WTC11 (cell line): ENCODE measurements at regions not wholly inside any gene's neighbourhood (a gene's known extent, or its start where the extent isn't known, plus 50 kb on each side); places are given as distances from the start of the nearest gene placed in this dataset.

Experiments
- ATAC-seq: fragments of 200-7000 bp; cut with Tn5 transposase; 2 replicates; pipeline ENCODE4 v1.10.0; 2021; ENCODE audit warnings: mild to moderate bottlenecking, moderate library complexity
- CTCF ChIA-PET: fragments of 300-600 bp; sonication (Branson Sonifier 250); formaldehyde crosslinking; loops from one replicate; lab custom pipeline; 2021; ENCODE audit warnings: antibody characterized with exemption; lab: Charles Lee
- POLR2A ChIA-PET: fragments of 350-600 bp; sonication (Branson Sonifier 250); formaldehyde crosslinking; loops from one replicate; lab custom pipeline; 2021; ENCODE audit warnings: antibody characterized with exemption; lab: Charles Lee
- DNase-seq: peaks from one replicate; pipeline ENCODE4 v3.0.0; 2021; ENCODE audit warnings: low spot score
- H3K27ac Mint-ChIP-seq: 2 replicates; pipeline ENCODE4 v1.8.0; 2021; ENCODE audit warnings: mixed read lengths
- H3K27me3 Mint-ChIP-seq: 2 replicates; pipeline ENCODE4 v1.8.0; 2021; ENCODE audit warnings: low read depth, mild to moderate bottlenecking, moderate library complexity, mixed read lengths
- H3K36me3 Mint-ChIP-seq: 2 replicates; pipeline ENCODE4 v1.8.0; 2021; ENCODE audit warnings: mixed read lengths
- H3K4me1 Mint-ChIP-seq: 2 replicates; pipeline ENCODE4 v1.8.0; 2022; ENCODE audit warnings: mixed read lengths
- H3K4me3 Mint-ChIP-seq: 2 replicates; pipeline ENCODE4 v1.8.0; 2021; ENCODE audit warnings: mild to moderate bottlenecking, moderate library complexity, mixed read lengths
- H3K9me3 Mint-ChIP-seq: 2 replicates; pipeline ENCODE4 v1.8.0; 2021; ENCODE audit warnings: mixed read lengths
- CTCF ChIP-seq: fragments of 200-600 bp; IDR thresholded peaks from 2 replicates; pipeline ENCODE4 v1.8.0; 2022; ENCODE audit warnings: antibody characterized with exemption
- EMX1 ChIP-seq: fragments of 250-450 bp; sonication (Bioruptor Pico); IDR thresholded peaks from 2 replicates; pipeline ENCODE4 v1.8.0; 2021; ENCODE audit warnings: mild to moderate bottlenecking
- HMGA2 ChIP-seq: fragments of 250-450 bp; sonication (Bioruptor Pico); IDR thresholded peaks from 2 replicates; pipeline ENCODE4 v1.4.0; 2021; ENCODE audit warnings: mild to moderate bottlenecking, moderate library complexity
- IRF1 ChIP-seq: sonication (generic); formaldehyde crosslinking; IDR thresholded peaks from 2 replicates; pipeline ENCODE4 v1.8.0; 2023; ENCODE audit warnings: missing genetic modification reagents
- NFE2L1 ChIP-seq: sonication (generic); formaldehyde crosslinking; IDR thresholded peaks from 2 replicates; pipeline ENCODE4 v1.8.1; 2023; ENCODE audit warnings: missing genetic modification reagents
- NR1H2 ChIP-seq: sonication (generic); formaldehyde crosslinking; IDR thresholded peaks from 2 replicates; pipeline ENCODE4 v1.9.0; 2021; ENCODE audit warnings: mild to moderate bottlenecking, moderate library complexity, missing genetic modification reagents
- NR3C1 ChIP-seq: sonication (generic); formaldehyde crosslinking; conservative IDR thresholded peaks from 2 replicates; pipeline ENCODE4 v1.8.1; 2023; ENCODE audit warnings: low read depth, mild to moderate bottlenecking, missing genetic modification reagents
- TP53 ChIP-seq: sonication (generic); formaldehyde crosslinking; IDR thresholded peaks from 2 replicates; pipeline ENCODE4 v1.8.1; 2023; ENCODE audit warnings: mild to moderate bottlenecking, missing genetic modification reagents
- ZNF263 ChIP-seq: sonication (generic); formaldehyde crosslinking; IDR thresholded peaks from 2 replicates; pipeline ENCODE4 v1.8.1; 2022; ENCODE audit warnings: low read depth, mild to moderate bottlenecking, moderate library complexity, missing genetic modification reagents
- ZNF425 ChIP-seq: fragments of 250-450 bp; sonication (Bioruptor Pico); conservative IDR thresholded peaks from 2 replicates; pipeline ENCODE4 v1.9.0; 2021; ENCODE audit warnings: mild to moderate bottlenecking
- ZNF532 ChIP-seq: fragments of 250-450 bp; sonication (Bioruptor Pico); IDR thresholded peaks from 2 replicates; pipeline ENCODE4 v1.9.0; 2021; ENCODE audit warnings: mild to moderate bottlenecking, borderline replicate concordance
- ZNF671 ChIP-seq: fragments of 250-450 bp; sonication (Bioruptor Pico); IDR thresholded peaks from 2 replicates; pipeline ENCODE4 v1.8.0; 2021; ENCODE audit warnings: mild to moderate bottlenecking
- TF ChIP-seq, protein P1 (sequence below): sonication (generic); formaldehyde crosslinking; IDR thresholded peaks from 2 replicates; pipeline ENCODE4 v1.8.0; 2022; ENCODE audit warnings: mild to moderate bottlenecking, missing genetic modification reagents
- TF ChIP-seq, protein P2 (sequence below): sonication (generic); formaldehyde crosslinking; IDR thresholded peaks from 2 replicates; pipeline ENCODE4 v1.8.0; 2023; ENCODE audit warnings: missing genetic modification reagents, mild to moderate bottlenecking, borderline replicate concordance
- TF ChIP-seq, protein P3 (sequence below): sonication (generic); formaldehyde crosslinking; IDR thresholded peaks from 2 replicates; pipeline ENCODE4 v1.8.1; 2023; ENCODE audit warnings: mild to moderate bottlenecking, missing genetic modification reagents, moderate library complexity
- TF ChIP-seq, protein P4 (sequence below): fragments of 250-450 bp; sonication (Bioruptor Pico); IDR thresholded peaks from 2 replicates; pipeline ENCODE4 v1.9.0; 2021; ENCODE audit warnings: mild to moderate bottlenecking

DNA sequence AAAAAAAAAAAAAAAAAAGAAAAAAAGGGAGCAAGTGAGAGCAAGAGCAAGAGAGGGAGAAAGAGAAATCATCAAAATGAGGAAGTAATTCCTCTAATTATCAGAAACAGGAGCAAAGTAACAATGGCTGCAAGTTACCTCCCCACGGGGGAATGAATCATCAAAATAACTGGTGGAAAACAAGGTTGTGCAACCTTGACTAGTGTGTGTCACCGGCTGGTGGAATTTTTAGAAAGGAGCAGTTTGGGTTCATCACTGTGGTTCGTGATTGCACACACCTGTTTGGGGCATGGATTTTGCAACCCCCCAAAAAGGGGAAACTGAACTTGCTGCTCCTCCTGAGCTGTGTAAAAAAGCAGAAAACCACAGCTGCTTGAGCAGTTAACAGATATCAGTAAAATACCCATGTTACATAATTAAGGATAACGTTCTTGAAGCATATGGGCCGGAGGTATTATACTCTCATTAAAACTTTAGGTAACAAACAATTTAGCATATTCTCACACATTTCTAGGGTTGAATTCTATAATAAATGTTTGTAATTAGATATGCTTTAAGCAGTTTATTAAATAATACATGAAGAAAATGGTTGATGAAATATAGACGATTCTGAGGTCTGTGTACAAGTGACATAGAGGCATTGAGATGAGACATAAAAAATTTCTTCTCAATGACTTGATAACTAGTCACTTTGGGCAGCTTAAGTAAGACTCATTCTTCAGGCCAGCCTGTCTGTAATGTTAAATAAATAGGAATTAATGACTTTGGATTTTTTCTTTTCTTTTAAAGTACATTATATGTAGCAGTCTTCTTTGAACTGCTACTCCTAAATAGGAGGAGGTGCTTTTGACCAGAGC lies 184.2 kb upstream of the ZEB2 start (continued):
- TF ChIP-seq ZNF532 (CRISPR knock-in tag) (no peak), CTCF (no peak), TP53 (CRISPR knock-in tag) (no peak), EMX1 (no peak), NFE2L1 (no peak), ZNF671 (CRISPR knock-in tag) (no peak)

GRCh38 chr2:144702051-144702450 lies 182.1 kb upstream of the ZEB2 start:
- CTCF ChIA-PET = no interaction called here
- TF ChIP-seq, protein P1, sequence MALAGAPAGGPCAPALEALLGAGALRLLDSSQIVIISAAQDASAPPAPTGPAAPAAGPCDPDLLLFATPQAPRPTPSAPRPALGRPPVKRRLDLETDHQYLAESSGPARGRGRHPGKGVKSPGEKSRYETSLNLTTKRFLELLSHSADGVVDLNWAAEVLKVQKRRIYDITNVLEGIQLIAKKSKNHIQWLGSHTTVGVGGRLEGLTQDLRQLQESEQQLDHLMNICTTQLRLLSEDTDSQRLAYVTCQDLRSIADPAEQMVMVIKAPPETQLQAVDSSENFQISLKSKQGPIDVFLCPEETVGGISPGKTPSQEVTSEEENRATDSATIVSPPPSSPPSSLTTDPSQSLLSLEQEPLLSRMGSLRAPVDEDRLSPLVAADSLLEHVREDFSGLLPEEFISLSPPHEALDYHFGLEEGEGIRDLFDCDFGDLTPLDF = no peak
- TF ChIP-seq CTCF = no peak
- TF ChIP-seq HMGA2 (CRISPR knock-in tag) = no peak
- no peak for TF ChIP-seq ZNF263 (CRISPR knock-in tag)
- TF ChIP-seq, protein P2, sequence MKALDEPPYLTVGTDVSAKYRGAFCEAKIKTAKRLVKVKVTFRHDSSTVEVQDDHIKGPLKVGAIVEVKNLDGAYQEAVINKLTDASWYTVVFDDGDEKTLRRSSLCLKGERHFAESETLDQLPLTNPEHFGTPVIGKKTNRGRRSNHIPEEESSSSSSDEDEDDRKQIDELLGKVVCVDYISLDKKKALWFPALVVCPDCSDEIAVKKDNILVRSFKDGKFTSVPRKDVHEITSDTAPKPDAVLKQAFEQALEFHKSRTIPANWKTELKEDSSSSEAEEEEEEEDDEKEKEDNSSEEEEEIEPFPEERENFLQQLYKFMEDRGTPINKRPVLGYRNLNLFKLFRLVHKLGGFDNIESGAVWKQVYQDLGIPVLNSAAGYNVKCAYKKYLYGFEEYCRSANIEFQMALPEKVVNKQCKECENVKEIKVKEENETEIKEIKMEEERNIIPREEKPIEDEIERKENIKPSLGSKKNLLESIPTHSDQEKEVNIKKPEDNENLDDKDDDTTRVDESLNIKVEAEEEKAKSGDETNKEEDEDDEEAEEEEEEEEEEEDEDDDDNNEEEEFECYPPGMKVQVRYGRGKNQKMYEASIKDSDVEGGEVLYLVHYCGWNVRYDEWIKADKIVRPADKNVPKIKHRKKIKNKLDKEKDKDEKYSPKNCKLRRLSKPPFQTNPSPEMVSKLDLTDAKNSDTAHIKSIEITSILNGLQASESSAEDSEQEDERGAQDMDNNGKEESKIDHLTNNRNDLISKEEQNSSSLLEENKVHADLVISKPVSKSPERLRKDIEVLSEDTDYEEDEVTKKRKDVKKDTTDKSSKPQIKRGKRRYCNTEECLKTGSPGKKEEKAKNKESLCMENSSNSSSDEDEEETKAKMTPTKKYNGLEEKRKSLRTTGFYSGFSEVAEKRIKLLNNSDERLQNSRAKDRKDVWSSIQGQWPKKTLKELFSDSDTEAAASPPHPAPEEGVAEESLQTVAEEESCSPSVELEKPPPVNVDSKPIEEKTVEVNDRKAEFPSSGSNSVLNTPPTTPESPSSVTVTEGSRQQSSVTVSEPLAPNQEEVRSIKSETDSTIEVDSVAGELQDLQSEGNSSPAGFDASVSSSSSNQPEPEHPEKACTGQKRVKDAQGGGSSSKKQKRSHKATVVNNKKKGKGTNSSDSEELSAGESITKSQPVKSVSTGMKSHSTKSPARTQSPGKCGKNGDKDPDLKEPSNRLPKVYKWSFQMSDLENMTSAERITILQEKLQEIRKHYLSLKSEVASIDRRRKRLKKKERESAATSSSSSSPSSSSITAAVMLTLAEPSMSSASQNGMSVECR (CRISPR knock-in tag) = no peak
- no peak for TF ChIP-seq ZNF425 (CRISPR knock-in tag)
- no peak for TF ChIP-seq NR1H2 (CRISPR knock-in tag)
- TF ChIP-seq, protein P3, sequence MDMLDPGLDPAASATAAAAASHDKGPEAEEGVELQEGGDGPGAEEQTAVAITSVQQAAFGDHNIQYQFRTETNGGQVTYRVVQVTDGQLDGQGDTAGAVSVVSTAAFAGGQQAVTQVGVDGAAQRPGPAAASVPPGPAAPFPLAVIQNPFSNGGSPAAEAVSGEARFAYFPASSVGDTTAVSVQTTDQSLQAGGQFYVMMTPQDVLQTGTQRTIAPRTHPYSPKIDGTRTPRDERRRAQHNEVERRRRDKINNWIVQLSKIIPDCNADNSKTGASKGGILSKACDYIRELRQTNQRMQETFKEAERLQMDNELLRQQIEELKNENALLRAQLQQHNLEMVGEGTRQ = no peak
- TF ChIP-seq IRF1 = no peak
- no peak for TF ChIP-seq NR3C1 (CRISPR knock-in tag)
- TF ChIP-seq, protein P4, sequence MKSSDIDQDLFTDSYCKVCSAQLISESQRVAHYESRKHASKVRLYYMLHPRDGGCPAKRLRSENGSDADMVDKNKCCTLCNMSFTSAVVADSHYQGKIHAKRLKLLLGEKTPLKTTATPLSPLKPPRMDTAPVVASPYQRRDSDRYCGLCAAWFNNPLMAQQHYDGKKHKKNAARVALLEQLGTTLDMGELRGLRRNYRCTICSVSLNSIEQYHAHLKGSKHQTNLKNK = no peak

More at GRCh38 chr2:144702051-144702450, 182.1 kb upstream of the ZEB2 start:
- H3K4me3 Mint-ChIP-seq = no peak overlapping the region
- peaks cover 1% of the 10 kb centered on the region; the same call in 1 of the 2 replicates for H3K36me3 Mint-ChIP-seq
- no peaks in the 10 kb centered on the region for H3K27me3 Mint-ChIP-seq
- no peak overlapping the region for H3K27ac Mint-ChIP-seq
- H3K9me3 Mint-ChIP-seq = peaks cover 7% of the 10 kb centered on the region
- DNase-seq (no peak), ATAC-seq (no peak)
- POLR2A ChIA-PET = no interaction called here
- no peaks in the 10 kb centered on the region for H3K4me1 Mint-ChIP-seq
